ENCODE measurements at regions not wholly inside any gene's neighbourhood (a gene's known extent, or its start where the extent isn't known, plus 50 kb on each side); places are given as distances from the start of the nearest gene placed in this dataset.

- H3K36me3 ChIP-seq (ENCODE audit: control insufficient read depth, insufficient read depth, low read length) = no peaks in the 10 kb centered on the region
- peaks cover 4% of the 10 kb centered on the region; the same call in 1 of the 2 replicates for H3K9me3 ChIP-seq (ENCODE audit: control insufficient read depth, insufficient read depth, low read depth, low read length)
- peaks cover 21% of the 10 kb centered on the region for H3K4me1 ChIP-seq (ENCODE audit: control insufficient read depth, insufficient read depth, low read length)
- no peaks in the 10 kb centered on the region for H3K27me3 ChIP-seq (ENCODE audit: control insufficient read depth, insufficient read depth, low read length)
- no peak overlapping the region for H3K4me3 ChIP-seq (ENCODE audit: low read depth, low read length)
- no peak overlapping the region for H3K9ac ChIP-seq (ENCODE audit: low read length)
- no peak overlapping the region for H3K27ac ChIP-seq (ENCODE audit: low read depth, low read length)
Measured at GRCh38 chr4:58216461-58216860, 1106.3 kb upstream of the IGFBP7 start.

GRCh38 chr4:58214376-58214775 is 1104.2 kb upstream of the IGFBP7 start:
- Histone ChIP-seq H3K4me3 (ENCODE audit: low read depth, low read length) (no peak overlapping the region), H3K4me1 (ENCODE audit: control insufficient read depth, insufficient read depth, low read length) (peaks cover 21% of the 10 kb centered on the region), H3K36me3 (ENCODE audit: control insufficient read depth, insufficient read depth, low read length) (no peaks in the 10 kb centered on the region), H3K27ac (ENCODE audit: low read depth, low read length) (no peak overlapping the region), H3K9ac (ENCODE audit: low read length) (no peak overlapping the region), H3K27me3 (ENCODE audit: control insufficient read depth, insufficient read depth, low read length) (no peaks in the 10 kb centered on the region), H3K9me3 (ENCODE audit: control insufficient read depth, insufficient read depth, low read depth, low read length) (no peaks in the 10 kb centered on the region)

GRCh38 chr4:58209551-58209950 is 1099.4 kb upstream of the IGFBP7 start:
- Histone ChIP-seq H3K27me3 (ENCODE audit: control insufficient read depth, insufficient read depth, low read length) (no peaks in the 10 kb centered on the region), H3K9ac (ENCODE audit: low read length) (no peak overlapping the region), H3K9me3 (ENCODE audit: control insufficient read depth, insufficient read depth, low read depth, low read length) (no peaks in the 10 kb centered on the region), H3K36me3 (ENCODE audit: control insufficient read depth, insufficient read depth, low read length) (no peaks in the 10 kb centered on the region), H3K4me3 (ENCODE audit: low read depth, low read length) (no peak overlapping the region), H3K27ac (ENCODE audit: low read depth, low read length) (no peak overlapping the region), H3K4me1 (ENCODE audit: control insufficient read depth, insufficient read depth, low read length) (peaks cover 13% of the 10 kb centered on the region)

GRCh38 chr4:58209001-58209400 is 1098.8 kb upstream of the IGFBP7 start:
- Histone ChIP-seq H3K27ac (ENCODE audit: low read depth, low read length) (no peak overlapping the region), H3K9me3 (ENCODE audit: control insufficient read depth, insufficient read depth, low read depth, low read length) (no peaks in the 10 kb centered on the region), H3K36me3 (ENCODE audit: control insufficient read depth, insufficient read depth, low read length) (no peaks in the 10 kb centered on the region), H3K4me1 (ENCODE audit: control insufficient read depth, insufficient read depth, low read length) (peaks cover 9% of the 10 kb centered on the region), H3K9ac (ENCODE audit: low read length) (no peak overlapping the region), H3K4me3 (ENCODE audit: low read depth, low read length) (no peak overlapping the region), H3K27me3 (ENCODE audit: control insufficient read depth, insufficient read depth, low read length) (no peaks in the 10 kb centered on the region)

- H3K36me3 ChIP-seq (ENCODE audit: control insufficient read depth, insufficient read depth, low read length) = no peaks in the 10 kb centered on the region
- H3K9me3 ChIP-seq (ENCODE audit: control insufficient read depth, insufficient read depth, low read depth, low read length) = no peaks in the 10 kb centered on the region
- no peaks in the 10 kb centered on the region for H3K4me1 ChIP-seq (ENCODE audit: control insufficient read depth, insufficient read depth, low read length)
- no peak overlapping the region for H3K4me3 ChIP-seq (ENCODE audit: low read depth, low read length)
- H3K27ac ChIP-seq (ENCODE audit: low read depth, low read length) = no peak overlapping the region
- H3K9ac ChIP-seq (ENCODE audit: low read length) = no peak overlapping the region
- no peaks in the 10 kb centered on the region for H3K27me3 ChIP-seq (ENCODE audit: control insufficient read depth, insufficient read depth, low read length)
Measured at GRCh38 chr4:58205446-58206235, 1095.5 kb upstream of the IGFBP7 start.

- H3K9ac ChIP-seq (ENCODE audit: low read length) = no peak overlapping the region
- H3K36me3 ChIP-seq (ENCODE audit: control insufficient read depth, insufficient read depth, low read length) = no peaks in the 10 kb centered on the region
- no peak overlapping the region for H3K4me3 ChIP-seq (ENCODE audit: low read depth, low read length)
- H3K27me3 ChIP-seq (ENCODE audit: control insufficient read depth, insufficient read depth, low read length) = no peaks in the 10 kb centered on the region
- peaks cover 19% of the 10 kb centered on the region for H3K4me1 ChIP-seq (ENCODE audit: control insufficient read depth, insufficient read depth, low read length)
- H3K27ac ChIP-seq (ENCODE audit: low read depth, low read length) = peak overlapping the region; percentile 13; the same call in 1 of the 2 replicates
- 0 out of 2 replicates have a peak, but pooled peaks cover 7% of the 10 kb centered on the region for H3K9me3 ChIP-seq (ENCODE audit: control insufficient read depth, insufficient read depth, low read depth, low read length)
Measured at GRCh38 chr4:58192217-58192616, 1082.0 kb upstream of the IGFBP7 start.

GRCh38 chr4:58191109-58191508 is 1080.9 kb upstream of the IGFBP7 start:
- no peaks in the 10 kb centered on the region for H3K36me3 ChIP-seq (ENCODE audit: control insufficient read depth, insufficient read depth, low read length)
- H3K9me3 ChIP-seq (ENCODE audit: control insufficient read depth, insufficient read depth, low read depth, low read length) = 0 out of 2 replicates have a peak, but pooled peaks cover 7% of the 10 kb centered on the region
- no peak overlapping the region for H3K9ac ChIP-seq (ENCODE audit: low read length)
- peaks cover 19% of the 10 kb centered on the region for H3K4me1 ChIP-seq (ENCODE audit: control insufficient read depth, insufficient read depth, low read length)
- no peak overlapping the region for H3K27ac ChIP-seq (ENCODE audit: low read depth, low read length)
- H3K27me3 ChIP-seq (ENCODE audit: control insufficient read depth, insufficient read depth, low read length) = no peaks in the 10 kb centered on the region
- no peak overlapping the region for H3K4me3 ChIP-seq (ENCODE audit: low read depth, low read length)

GRCh38 chr4:58188316-58188715 is 1078.1 kb upstream of the IGFBP7 start:
- Histone ChIP-seq H3K36me3 (ENCODE audit: control insufficient read depth, insufficient read depth, low read length) (no peaks in the 10 kb centered on the region), H3K27me3 (ENCODE audit: control insufficient read depth, insufficient read depth, low read length) (no peaks in the 10 kb centered on the region), H3K4me1 (ENCODE audit: control insufficient read depth, insufficient read depth, low read length) (peaks cover 19% of the 10 kb centered on the region), H3K4me3 (ENCODE audit: low read depth, low read length) (no peak overlapping the region), H3K9ac (ENCODE audit: low read length) (no peak overlapping the region), H3K27ac (ENCODE audit: low read depth, low read length) (no peak overlapping the region), H3K9me3 (ENCODE audit: control insufficient read depth, insufficient read depth, low read depth, low read length) (peaks cover 19% of the 10 kb centered on the region; the same call in 1 of the 2 replicates)

GRCh38 chr4:58175024-58175423 is 1064.8 kb upstream of the IGFBP7 start:
- Histone ChIP-seq H3K27ac (ENCODE audit: low read depth, low read length) (no peak overlapping the region), H3K36me3 (ENCODE audit: control insufficient read depth, insufficient read depth, low read length) (no peaks in the 10 kb centered on the region), H3K9ac (ENCODE audit: low read length) (no peak overlapping the region), H3K27me3 (ENCODE audit: control insufficient read depth, insufficient read depth, low read length) (no peaks in the 10 kb centered on the region), H3K9me3 (ENCODE audit: control insufficient read depth, insufficient read depth, low read depth, low read length) (peaks cover 3% of the 10 kb centered on the region; the same call in 1 of the 2 replicates), H3K4me1 (ENCODE audit: control insufficient read depth, insufficient read depth, low read length) (no peaks in the 10 kb centered on the region; the same call in 1 of the 2 replicates), H3K4me3 (ENCODE audit: low read depth, low read length) (no peak overlapping the region)

GRCh38 chr4:58166490-58166889 is 1056.3 kb upstream of the IGFBP7 start:
- no peaks in the 10 kb centered on the region for H3K27me3 ChIP-seq (ENCODE audit: control insufficient read depth, insufficient read depth, low read length)
- H3K4me1 ChIP-seq (ENCODE audit: control insufficient read depth, insufficient read depth, low read length) = no peaks in the 10 kb centered on the region
- no peak overlapping the region for H3K4me3 ChIP-seq (ENCODE audit: low read depth, low read length)
- H3K36me3 ChIP-seq (ENCODE audit: control insufficient read depth, insufficient read depth, low read length) = no peaks in the 10 kb centered on the region
- no peaks in the 10 kb centered on the region for H3K9me3 ChIP-seq (ENCODE audit: control insufficient read depth, insufficient read depth, low read depth, low read length)
- no peak overlapping the region for H3K27ac ChIP-seq (ENCODE audit: low read depth, low read length)
- H3K9ac ChIP-seq (ENCODE audit: low read length) = no peak overlapping the region

- Histone ChIP-seq H3K4me1 (ENCODE audit: control insufficient read depth, insufficient read depth, low read length) (no peaks in the 10 kb centered on the region), H3K4me3 (ENCODE audit: low read depth, low read length) (no peak overlapping the region), H3K27ac (ENCODE audit: low read depth, low read length) (no peak overlapping the region), H3K27me3 (ENCODE audit: control insufficient read depth, insufficient read depth, low read length) (no peaks in the 10 kb centered on the region), H3K36me3 (ENCODE audit: control insufficient read depth, insufficient read depth, low read length) (no peaks in the 10 kb centered on the region), H3K9ac (ENCODE audit: low read length) (no peak overlapping the region), H3K9me3 (ENCODE audit: control insufficient read depth, insufficient read depth, low read depth, low read length) (no peaks in the 10 kb centered on the region)
Measured at GRCh38 chr4:58163156-58163555, 1053.0 kb upstream of the IGFBP7 start.
